ENCODE measurements at regions not wholly inside any gene's neighbourhood (a gene's known extent, or its start where the extent isn't known, plus 50 kb on each side); places are given as distances from the start of the nearest gene placed in this dataset.

DNA sequence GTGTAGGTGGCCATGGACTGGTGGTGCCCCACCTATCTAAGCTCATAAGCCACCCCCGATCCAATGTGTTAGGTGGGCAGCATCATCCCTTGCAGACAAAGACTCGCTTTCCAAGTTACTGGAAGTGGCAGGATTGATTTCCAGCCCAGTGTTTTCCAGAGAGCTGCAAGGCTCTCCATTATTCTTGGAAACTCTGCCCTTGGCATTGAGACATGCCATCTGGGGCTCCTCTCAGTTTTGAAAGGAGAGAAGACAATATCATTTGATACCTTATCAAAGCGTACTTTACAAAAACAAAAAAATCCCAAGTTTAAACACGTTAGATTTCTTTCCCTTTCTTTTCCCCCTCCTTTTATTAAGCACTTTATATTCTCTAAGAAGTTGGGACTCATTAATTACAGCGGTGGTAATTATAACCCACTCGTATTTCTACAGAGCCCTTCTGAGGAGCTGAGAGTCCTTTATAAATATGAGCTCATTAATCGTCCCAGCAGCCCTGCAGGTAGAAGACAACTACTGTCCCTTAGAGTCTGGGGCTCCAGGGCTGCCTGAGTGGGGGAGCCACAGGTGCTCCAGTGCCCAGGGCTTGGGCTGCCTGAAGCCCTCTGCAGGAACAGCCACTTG, 226.1 kb downstream of the TLE3 start:
- H3K9me3 ChIP-seq (ENCODE audit: control insufficient read depth, insufficient read depth, low read depth, low read length): no peaks in the 10 kb centered on the region
- no peak overlapping the region for H3K9ac ChIP-seq (ENCODE audit: insufficient read depth, low read length)
- no peak for DNase-seq (ENCODE audit: low read depth in 2 of 2)
- no peak overlapping the region for H2AFZ ChIP-seq (ENCODE audit: low read length)
- no peaks in the 10 kb centered on the region for H3K4me1 ChIP-seq (ENCODE audit: control insufficient read depth, extremely low read depth, insufficient read depth, low read length)
- no peaks in the 10 kb centered on the region for H3K36me3 ChIP-seq (ENCODE audit: control insufficient read depth, insufficient read depth, low read length)
- H3K27ac ChIP-seq (ENCODE audit: insufficient read depth, low read length): no peak overlapping the region
- H4K20me1 ChIP-seq (ENCODE audit: control insufficient read depth, extremely low read depth, insufficient read depth, low read length): no peaks in the 10 kb centered on the region
- TF ChIP-seq EZH2 (IDR thresholded peaks at IDR 0.05; ENCODE audit: low read length, missing control alignments): no peak
- TF ChIP-seq, protein P1, sequence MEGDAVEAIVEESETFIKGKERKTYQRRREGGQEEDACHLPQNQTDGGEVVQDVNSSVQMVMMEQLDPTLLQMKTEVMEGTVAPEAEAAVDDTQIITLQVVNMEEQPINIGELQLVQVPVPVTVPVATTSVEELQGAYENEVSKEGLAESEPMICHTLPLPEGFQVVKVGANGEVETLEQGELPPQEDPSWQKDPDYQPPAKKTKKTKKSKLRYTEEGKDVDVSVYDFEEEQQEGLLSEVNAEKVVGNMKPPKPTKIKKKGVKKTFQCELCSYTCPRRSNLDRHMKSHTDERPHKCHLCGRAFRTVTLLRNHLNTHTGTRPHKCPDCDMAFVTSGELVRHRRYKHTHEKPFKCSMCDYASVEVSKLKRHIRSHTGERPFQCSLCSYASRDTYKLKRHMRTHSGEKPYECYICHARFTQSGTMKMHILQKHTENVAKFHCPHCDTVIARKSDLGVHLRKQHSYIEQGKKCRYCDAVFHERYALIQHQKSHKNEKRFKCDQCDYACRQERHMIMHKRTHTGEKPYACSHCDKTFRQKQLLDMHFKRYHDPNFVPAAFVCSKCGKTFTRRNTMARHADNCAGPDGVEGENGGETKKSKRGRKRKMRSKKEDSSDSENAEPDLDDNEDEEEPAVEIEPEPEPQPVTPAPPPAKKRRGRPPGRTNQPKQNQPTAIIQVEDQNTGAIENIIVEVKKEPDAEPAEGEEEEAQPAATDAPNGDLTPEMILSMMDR (conservative IDR thresholded peaks at IDR 0.05 in 1 of 2, IDR thresholded peaks at IDR 0.05 in 1 of 2; ENCODE audit: low read depth in 1 of 2, low read length in 2 of 2): no peak
- H3K4me2 ChIP-seq (ENCODE audit: extremely low read depth, insufficient read depth, low read length): no peak overlapping the region
- no peaks in the 10 kb centered on the region for H3K27me3 ChIP-seq (ENCODE audit: control insufficient read depth, insufficient read depth, low read length)
- H3K4me3 ChIP-seq (replicated peaks in 1 of 4; ENCODE audit: control extremely low read depth in 1 of 4, insufficient read depth in 1 of 4, low read depth in 3 of 4, low read length in 4 of 4): no peak overlapping the region
- no peaks in the 10 kb centered on the region for H3K79me2 ChIP-seq (ENCODE audit: control insufficient read depth, insufficient read depth, low read length)

DNA sequence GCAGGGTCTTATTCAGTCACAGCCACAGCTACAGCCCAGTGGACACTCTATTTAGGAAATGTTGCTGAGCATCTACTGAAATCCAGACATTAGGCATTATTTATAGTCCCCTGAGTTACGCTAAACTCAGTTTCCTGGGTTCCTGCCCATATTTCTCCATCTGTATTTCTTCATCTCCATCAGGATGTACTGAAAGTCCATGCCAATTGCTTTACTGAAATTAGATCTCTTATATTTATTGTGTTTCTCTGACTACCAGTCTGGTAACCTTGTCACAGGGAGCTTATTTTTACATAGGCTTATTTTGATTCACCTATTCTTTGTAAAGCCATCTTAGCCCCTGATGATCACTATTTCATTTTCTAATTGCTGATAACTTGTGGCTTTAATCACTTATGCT, 223.9 kb downstream of the TLE3 start:
- Histone ChIP-seq H3K4me3 (replicated peaks in 1 of 4; ENCODE audit: control extremely low read depth in 1 of 4, insufficient read depth in 1 of 4, low read depth in 3 of 4, low read length in 4 of 4) (no peak overlapping the region), H3K4me1 (ENCODE audit: control insufficient read depth, extremely low read depth, insufficient read depth, low read length) (no peaks in the 10 kb centered on the region), H4K20me1 (ENCODE audit: control insufficient read depth, extremely low read depth, insufficient read depth, low read length) (no peaks in the 10 kb centered on the region), H3K9me3 (ENCODE audit: control insufficient read depth, insufficient read depth, low read depth, low read length) (no peaks in the 10 kb centered on the region), H3K9ac (ENCODE audit: insufficient read depth, low read length) (no peak overlapping the region), H3K27me3 (ENCODE audit: control insufficient read depth, insufficient read depth, low read length) (no peaks in the 10 kb centered on the region), H3K4me2 (ENCODE audit: extremely low read depth, insufficient read depth, low read length) (no peak overlapping the region), H3K27ac (ENCODE audit: insufficient read depth, low read length) (no peak overlapping the region), H2AFZ (ENCODE audit: low read length) (no peak overlapping the region), H3K79me2 (ENCODE audit: control insufficient read depth, insufficient read depth, low read length) (no peaks in the 10 kb centered on the region), H3K36me3 (ENCODE audit: control insufficient read depth, insufficient read depth, low read length) (no peaks in the 10 kb centered on the region)
- DNase-seq (ENCODE audit: low read depth in 2 of 2): no peak
- TF ChIP-seq EZH2 (IDR thresholded peaks at IDR 0.05; ENCODE audit: low read length, missing control alignments): no peak
- TF ChIP-seq, protein P1 (conservative IDR thresholded peaks at IDR 0.05 in 1 of 2, IDR thresholded peaks at IDR 0.05 in 1 of 2; ENCODE audit: low read depth in 1 of 2, low read length in 2 of 2): no peak

DNA sequence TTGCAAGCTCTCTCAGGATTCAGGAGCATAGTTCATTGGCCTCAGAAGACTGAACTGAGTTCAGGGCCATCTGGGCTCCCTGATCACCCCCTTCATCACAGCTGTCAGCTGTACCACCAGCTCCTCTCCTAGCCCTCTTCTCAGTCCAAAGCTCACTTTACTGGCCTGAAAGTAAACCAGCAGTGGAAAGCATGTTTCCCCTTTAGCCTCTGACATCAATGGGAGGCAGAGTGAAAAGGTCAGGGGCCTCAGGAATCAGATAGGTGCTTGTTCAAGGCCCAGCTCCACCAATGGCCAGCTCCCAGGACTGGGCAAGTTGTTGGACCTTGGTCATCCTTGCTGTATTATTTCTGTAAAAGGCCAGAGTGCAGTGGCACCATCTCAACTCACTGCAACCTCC, 223.4 kb downstream of the TLE3 start:
- no peaks in the 10 kb centered on the region for H3K36me3 ChIP-seq (ENCODE audit: control insufficient read depth, insufficient read depth, low read length)
- H4K20me1 ChIP-seq (ENCODE audit: control insufficient read depth, extremely low read depth, insufficient read depth, low read length): no peaks in the 10 kb centered on the region
- no peaks in the 10 kb centered on the region for H3K79me2 ChIP-seq (ENCODE audit: control insufficient read depth, insufficient read depth, low read length)
- TF ChIP-seq EZH2 (IDR thresholded peaks at IDR 0.05; ENCODE audit: low read length, missing control alignments): no peak
- TF ChIP-seq, protein P1 (conservative IDR thresholded peaks at IDR 0.05 in 1 of 2, IDR thresholded peaks at IDR 0.05 in 1 of 2; ENCODE audit: low read depth in 1 of 2, low read length in 2 of 2): no peak
- no peak overlapping the region for H3K4me3 ChIP-seq (replicated peaks in 1 of 4; ENCODE audit: control extremely low read depth in 1 of 4, insufficient read depth in 1 of 4, low read depth in 3 of 4, low read length in 4 of 4)
- no peak for DNase-seq (ENCODE audit: low read depth in 2 of 2)
- no peak overlapping the region for H3K4me2 ChIP-seq (ENCODE audit: extremely low read depth, insufficient read depth, low read length)
- H3K27ac ChIP-seq (ENCODE audit: insufficient read depth, low read length): no peak overlapping the region
- no peak overlapping the region for H3K9ac ChIP-seq (ENCODE audit: insufficient read depth, low read length)
- no peaks in the 10 kb centered on the region for H3K9me3 ChIP-seq (ENCODE audit: control insufficient read depth, insufficient read depth, low read depth, low read length)
- no peaks in the 10 kb centered on the region for H3K27me3 ChIP-seq (ENCODE audit: control insufficient read depth, insufficient read depth, low read length)
- no peak overlapping the region for H2AFZ ChIP-seq (ENCODE audit: low read length)
- no peaks in the 10 kb centered on the region for H3K4me1 ChIP-seq (ENCODE audit: control insufficient read depth, extremely low read depth, insufficient read depth, low read length)
